ENCODE measurements at regions not wholly inside any gene's neighbourhood (a gene's known extent, or its start where the extent isn't known, plus 50 kb on each side); places are given as distances from the start of the nearest gene placed in this dataset.

DNA sequence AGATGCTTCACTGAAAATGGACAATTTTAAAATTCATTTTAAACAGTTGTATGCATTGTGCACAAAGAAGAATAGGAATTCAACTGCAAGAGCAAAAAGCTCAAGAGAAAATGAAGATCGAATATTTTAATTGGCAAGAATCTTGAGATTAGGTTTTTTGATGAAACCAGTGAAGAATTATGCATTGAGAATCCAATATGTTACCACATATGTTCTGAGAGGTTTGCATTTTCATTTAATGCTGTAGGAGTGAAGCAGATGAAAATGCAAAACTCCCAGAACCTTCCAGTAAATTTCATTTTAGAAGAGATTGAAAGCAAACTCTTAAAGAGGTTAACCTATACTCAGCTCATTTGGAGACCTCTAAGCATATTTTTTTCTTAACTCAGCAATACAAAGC is 298.0 kb downstream of the OLFM3 start:
- TF ChIP-seq TEAD4 (IDR thresholded peaks at IDR 0.05) (no peak), RAD21 (IDR thresholded peaks at IDR 0.05; ENCODE audit: low read depth) (no peak), FOXM1 (IDR thresholded peaks at IDR 0.05; ENCODE audit: borderline replicate concordance, low read depth) (no peak), EGR1 (IDR thresholded peaks at IDR 0.05) (no peak), TAF1 (IDR thresholded peaks at IDR 0.05; ENCODE audit: low read depth) (no peak), YY1 (IDR thresholded peaks at IDR 0.05; ENCODE audit: low read depth) (no peak), TCF12 (IDR thresholded peaks at IDR 0.05; ENCODE audit: low read depth) (no peak), EP300 (IDR thresholded peaks at IDR 0.05; ENCODE audit: borderline replicate concordance) (no peak), ZBTB7A (IDR thresholded peaks at IDR 0.05; ENCODE audit: low read depth) (no peak)
- TF ChIP-seq, protein P1, sequence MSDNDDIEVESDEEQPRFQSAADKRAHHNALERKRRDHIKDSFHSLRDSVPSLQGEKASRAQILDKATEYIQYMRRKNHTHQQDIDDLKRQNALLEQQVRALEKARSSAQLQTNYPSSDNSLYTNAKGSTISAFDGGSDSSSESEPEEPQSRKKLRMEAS (IDR thresholded peaks at IDR 0.05) = no peak
- TF ChIP-seq, protein P2, sequence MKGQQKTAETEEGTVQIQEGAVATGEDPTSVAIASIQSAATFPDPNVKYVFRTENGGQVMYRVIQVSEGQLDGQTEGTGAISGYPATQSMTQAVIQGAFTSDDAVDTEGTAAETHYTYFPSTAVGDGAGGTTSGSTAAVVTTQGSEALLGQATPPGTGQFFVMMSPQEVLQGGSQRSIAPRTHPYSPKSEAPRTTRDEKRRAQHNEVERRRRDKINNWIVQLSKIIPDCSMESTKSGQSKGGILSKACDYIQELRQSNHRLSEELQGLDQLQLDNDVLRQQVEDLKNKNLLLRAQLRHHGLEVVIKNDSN (IDR thresholded peaks at IDR 0.05) = no peak
- TF ChIP-seq, protein P3, sequence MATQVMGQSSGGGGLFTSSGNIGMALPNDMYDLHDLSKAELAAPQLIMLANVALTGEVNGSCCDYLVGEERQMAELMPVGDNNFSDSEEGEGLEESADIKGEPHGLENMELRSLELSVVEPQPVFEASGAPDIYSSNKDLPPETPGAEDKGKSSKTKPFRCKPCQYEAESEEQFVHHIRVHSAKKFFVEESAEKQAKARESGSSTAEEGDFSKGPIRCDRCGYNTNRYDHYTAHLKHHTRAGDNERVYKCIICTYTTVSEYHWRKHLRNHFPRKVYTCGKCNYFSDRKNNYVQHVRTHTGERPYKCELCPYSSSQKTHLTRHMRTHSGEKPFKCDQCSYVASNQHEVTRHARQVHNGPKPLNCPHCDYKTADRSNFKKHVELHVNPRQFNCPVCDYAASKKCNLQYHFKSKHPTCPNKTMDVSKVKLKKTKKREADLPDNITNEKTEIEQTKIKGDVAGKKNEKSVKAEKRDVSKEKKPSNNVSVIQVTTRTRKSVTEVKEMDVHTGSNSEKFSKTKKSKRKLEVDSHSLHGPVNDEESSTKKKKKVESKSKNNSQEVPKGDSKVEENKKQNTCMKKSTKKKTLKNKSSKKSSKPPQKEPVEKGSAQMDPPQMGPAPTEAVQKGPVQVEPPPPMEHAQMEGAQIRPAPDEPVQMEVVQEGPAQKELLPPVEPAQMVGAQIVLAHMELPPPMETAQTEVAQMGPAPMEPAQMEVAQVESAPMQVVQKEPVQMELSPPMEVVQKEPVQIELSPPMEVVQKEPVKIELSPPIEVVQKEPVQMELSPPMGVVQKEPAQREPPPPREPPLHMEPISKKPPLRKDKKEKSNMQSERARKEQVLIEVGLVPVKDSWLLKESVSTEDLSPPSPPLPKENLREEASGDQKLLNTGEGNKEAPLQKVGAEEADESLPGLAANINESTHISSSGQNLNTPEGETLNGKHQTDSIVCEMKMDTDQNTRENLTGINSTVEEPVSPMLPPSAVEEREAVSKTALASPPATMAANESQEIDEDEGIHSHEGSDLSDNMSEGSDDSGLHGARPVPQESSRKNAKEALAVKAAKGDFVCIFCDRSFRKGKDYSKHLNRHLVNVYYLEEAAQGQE (IDR thresholded peaks at IDR 0.05; ENCODE audit: low read depth) = no peak

Data from Ishikawa (cell line).